ENCODE measurements at regions not wholly inside any gene's neighbourhood (a gene's known extent, or its start where the extent isn't known, plus 50 kb on each side); places are given as distances from the start of the nearest gene placed in this dataset.

- no peak for DNase-seq
These were observed 51.1 kb upstream of the TMEM33 start for GRCh38 chr4:41883988-41884734.

DNA sequence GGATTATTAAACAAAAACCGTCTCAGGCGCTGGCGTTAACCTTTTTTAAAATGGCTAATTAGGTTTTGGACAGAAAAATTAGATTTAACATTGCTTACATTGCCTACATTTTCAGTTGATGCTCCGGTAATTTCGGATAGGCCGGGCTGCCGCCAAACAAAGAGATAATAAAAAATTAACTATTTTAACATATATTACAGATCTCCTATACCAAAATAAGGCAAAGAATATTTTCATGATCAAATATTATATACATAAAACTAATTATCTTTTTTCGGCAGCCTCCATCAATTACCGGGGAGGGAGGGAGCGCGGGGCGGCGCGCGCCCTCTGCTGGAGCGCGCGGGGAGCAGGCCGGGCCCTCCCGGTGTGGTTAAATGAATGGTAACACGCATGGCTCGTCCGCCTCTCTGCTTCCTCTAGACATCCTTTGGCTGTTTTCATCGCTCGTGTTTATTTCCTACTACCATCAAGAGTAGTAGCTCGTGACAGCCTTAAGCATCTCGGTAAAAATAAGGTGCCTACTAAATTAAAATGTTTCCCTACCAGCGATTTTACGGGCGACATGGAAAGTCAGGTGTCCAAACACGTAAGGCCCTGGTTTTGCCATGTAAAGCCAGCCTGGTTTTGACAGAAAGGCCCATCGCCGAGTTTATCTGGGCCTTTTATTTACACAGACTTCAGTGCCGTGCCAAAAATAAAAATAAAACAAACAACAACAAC is 52.4 kb upstream of the TMEM33 start:
- peak; percentile 19 for DNase-seq

- no peak for DNase-seq
These were observed 53.1 kb upstream of the TMEM33 start for GRCh38 chr4:41881981-41882624.

GRCh38 chr4:41880840-41881831 is 54.1 kb upstream of the TMEM33 start:
- no peak for DNase-seq

- no peak for DNase-seq
These were observed 55.0 kb upstream of the TMEM33 start for GRCh38 chr4:41880022-41880837.

DNA sequence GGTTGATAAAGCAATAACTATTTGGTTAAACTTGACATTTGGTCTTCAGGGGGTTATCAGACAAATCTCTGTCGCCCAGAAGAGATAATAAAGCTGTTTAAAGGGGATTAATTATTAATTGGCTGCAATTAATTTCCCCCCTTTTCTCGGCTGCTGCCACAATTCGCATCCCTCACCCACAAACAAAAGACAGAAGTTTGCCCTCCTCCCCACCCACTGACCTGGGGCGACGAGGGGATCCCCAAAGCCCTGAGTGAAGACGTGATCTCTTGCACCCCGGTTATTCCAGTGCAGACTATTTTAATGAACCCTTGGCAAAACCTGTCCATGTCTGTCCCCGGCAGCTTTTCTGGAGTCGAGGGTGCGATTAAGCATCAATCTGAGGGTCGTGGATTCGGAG is 55.7 kb upstream of the TMEM33 start:
- no peak for DNase-seq

DNA sequence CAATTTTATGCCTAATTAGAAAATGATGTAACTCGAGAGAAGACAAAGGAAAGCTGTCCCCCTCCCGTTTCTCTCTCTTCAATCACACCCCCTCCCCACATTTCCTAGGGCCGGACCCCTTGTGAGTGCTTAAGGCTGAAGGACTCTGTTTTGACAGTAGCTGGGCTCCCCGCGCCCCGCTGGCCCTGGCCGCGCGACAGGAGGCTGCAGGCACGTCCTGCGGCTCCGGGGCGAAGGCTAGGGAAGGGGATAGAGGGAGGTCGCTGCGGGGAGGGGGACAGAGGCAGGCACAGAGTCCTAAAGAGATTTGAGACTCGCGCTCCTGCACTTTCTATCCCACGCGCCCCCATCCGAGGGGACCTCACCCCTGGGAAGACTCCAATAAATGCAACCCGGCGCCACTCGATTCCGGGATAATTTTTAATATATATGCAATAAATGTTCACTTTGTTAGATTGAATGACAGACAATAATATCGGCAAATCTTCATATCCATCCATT is 56.2 kb upstream of the TMEM33 start:
- no peak for DNase-seq

- DNase-seq, result no peak
These were observed 56.9 kb upstream of the TMEM33 start for GRCh38 chr4:41878170-41878969.

DNA sequence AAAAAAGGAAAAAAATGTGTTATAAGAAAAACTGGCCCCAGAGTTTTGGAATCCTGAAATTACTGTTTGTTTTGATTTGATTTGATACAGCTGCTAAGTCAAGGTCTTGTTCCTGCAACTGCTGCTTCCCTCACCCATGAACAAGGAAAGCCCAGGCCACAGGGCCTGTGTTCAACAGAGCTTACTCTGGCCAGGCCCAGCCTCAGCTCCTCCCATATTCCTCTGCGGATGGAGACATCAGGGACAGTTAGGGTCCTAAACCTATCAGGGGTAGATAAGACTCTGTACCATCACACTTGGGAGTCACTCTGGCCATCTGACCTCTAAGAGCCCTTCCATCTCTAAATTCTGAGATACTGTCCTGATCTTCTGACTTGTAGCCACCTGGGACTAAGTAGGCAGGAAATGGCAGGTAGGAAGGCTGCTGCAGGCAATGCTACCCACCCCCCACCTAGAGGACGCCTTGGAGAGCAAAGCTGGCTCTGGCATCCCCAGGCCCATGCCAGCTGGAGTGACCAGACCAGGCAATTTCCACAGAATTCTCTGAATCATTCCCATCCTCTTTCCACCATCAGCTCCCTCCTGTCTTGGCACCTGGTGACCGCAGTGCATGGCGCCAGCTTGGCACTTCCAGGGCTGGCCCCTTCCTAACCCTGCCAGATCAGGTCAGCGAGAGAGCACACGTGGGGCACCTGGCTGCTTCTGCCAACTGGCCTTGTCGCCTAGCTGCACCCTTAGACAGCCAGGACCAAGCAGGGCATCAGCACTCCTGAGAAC is 58.0 kb upstream of the TMEM33 start:
- DNase-seq, result no peak

DNA sequence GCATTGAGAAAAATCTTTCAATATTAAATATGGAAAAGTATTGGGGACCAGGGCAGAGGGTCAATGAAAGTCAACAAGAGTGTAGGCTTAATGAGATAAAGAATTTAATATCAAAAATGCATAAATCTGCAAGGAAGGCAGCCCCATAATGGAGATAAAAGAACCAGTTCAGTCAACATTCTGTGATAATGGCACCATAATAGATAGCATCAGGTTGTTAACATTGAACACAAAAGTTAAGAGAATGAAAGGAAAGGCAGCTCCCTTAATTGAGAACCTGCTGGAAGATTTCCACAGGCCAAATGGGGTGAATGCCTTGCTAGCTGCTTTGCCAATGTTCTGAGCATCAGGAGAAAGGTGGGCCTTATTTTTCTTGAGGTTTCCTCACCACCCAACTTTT is 60.4 kb upstream of the TMEM33 start:
- DNase-seq, result no peak

GRCh38 chr4:41874398-41874797 is 60.8 kb upstream of the TMEM33 start:
- no peak for DNase-seq

DNA sequence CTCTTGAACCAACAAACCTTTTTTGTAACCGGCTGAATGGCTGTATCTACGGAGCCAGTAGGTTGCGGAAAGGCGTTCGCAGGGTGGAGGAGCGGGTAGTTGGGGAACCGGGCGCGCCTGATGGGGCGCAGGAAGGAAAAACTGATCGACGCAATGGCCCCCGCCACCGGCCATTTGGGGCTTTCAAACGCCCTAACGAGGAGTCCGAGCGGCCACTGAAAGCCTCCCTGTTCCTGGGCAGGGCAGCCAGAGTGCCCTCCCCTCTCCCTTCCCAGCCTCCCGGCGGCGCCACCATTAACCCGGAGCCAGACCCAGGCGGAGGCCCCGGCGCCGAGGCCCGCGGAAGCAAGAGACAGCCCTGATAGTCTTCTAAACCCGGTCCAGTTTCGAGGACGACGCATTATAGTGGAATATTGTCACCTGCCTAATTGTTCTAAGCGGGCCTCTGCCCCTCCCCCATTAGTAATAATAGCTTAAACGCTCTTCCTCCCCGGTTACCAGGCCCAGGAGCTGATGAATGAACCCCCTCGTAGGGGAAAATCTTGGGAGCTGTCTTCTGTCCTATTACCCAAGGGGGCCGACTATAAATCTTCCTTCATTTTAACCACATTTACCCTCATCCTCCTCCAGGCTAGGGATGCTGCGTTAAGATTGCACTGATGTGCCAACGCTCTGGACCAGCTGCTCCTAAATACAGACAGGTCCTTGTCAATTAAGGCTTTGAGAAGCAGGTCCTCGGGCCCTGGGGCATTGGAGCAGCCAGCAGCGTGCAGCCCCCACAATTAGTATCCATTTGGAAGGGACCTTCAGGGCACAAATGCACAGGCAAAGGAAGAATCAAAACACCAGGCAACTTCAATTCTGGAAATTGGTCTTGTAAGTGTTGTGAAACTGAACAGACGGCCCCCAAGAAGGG is 61.6 kb upstream of the TMEM33 start:
- DNase-seq, result no peak

DNA sequence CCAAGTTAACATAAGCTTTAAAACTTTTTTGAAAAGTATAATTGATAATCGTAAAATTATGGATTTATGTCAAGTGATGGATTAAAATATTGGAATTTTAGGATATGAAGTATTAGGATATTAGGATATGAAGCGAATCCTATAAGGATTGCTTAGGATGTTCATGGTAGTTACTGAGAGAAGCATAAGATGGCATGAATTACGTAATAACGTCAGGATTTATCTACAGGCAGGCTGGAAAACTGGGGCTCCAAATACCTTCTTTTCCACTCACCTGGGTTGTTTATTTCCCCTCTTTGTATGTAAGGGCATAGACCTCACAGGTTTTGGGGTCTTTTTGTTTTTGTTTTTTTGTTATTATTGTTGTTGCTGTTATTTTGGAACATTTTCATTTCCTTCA is 65.2 kb upstream of the TMEM33 start:
- DNase-seq, result no peak

DNA sequence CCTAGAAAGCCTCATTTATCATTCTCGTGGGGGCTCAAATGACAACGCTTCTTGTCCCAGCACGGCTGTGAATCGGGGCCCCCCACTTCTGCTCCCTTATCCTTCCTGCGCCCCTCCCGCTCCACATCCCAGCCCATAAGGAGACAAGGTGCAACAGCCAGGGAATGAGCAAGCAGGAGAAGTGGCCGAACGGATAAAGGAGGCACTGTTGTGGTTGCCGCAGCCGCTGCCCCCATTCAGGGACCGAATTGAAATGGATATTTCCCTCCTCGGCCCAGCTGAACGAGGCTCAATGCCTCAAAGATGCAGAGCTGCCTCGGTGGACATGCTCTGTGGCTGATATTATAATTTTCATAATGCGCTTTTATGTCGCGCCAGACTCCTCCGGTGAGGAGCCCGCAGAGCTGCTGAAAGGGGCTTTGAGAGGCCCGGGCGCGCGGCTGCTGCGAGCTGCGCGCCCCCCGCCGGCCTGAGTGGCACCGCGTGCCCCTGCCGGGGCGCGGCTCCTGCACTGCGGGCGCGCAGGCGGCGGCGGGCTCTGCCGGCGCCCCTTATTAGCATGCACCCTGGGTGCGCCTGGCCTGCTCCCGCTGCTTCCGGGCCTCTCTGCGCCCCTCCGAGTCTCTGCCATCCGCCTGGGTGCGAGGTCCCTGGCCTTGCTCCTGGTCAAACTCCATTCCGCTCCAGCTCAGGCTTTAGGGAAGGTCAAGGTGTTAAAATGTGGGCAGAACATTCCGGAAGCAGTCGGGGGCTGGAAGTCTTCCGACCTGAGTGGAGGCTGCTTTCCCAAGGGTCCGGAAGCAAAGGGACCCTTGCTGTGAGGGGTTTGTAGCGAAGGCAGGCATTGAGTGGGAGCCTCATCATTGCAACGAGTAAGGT is 68.2 kb upstream of the TMEM33 start:
- no peak for DNase-seq

DNA sequence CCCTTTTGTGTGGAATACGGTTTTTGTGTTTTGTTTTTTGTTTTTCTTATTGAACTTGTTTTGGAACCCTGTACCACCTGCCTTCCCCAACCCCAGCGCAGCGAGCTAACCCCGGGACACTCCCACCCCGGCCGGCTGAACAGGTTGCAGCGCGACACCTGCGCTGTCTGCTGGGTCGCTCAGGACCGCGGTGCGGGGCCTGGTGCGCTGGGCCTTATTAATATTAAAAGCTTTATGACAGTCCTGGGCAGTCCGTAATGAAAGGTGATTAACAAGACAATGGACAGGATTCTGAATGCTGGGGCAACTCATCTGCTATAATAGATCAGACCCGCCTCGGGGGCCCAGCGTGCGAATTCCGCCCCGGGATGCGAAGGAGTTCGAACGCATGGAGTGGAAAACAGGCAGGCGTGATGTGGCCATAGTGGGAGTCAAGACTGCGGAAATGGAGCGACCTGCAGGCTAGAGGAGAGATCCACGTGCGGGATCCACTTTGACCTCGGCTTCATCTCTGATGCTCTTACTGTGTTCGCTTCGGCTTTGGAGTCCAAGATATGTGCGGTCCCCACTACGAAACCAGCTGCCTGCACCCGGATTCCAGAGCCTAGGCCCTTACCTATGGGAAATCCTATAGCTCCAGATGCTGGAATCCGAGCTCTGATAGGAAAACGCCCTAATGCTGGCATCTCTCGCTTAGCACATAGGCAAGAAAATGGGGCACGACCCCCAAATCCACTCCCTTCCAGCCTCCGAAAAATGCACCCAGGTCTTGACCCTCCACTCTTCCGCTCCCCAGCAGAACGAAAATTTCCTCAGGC is 69.0 kb upstream of the TMEM33 start:
- no peak for DNase-seq

GRCh38 chr4:41865306-41865980 is 69.8 kb upstream of the TMEM33 start:
- no peak for DNase-seq
